GM23338 (cell line): ENCODE measurements at regions not wholly inside any gene's neighbourhood (a gene's known extent, or its start where the extent isn't known, plus 50 kb on each side); places are given as distances from the start of the nearest gene placed in this dataset.

Experiments
- ATAC-seq: fragments of 200-7000 bp; cut with Tn5 transposase; 3 replicates; pipeline ENCODE4 v1.9.1; 2020
- DNase-seq: peaks from one replicate; pipeline ENCODE4 v3.0.0-alpha.2; 2015; ENCODE audit warnings: low spot score
- H2AFZ ChIP-seq: fragments of 200-600 bp; sonication (generic); 2 replicates; pipeline ENCODE4 v1.8.0; 2016; ENCODE audit warnings: antibody characterized with exemption, mild to moderate bottlenecking, moderate library complexity
- H3F3A ChIP-seq: fragments of 200-600 bp; sonication (generic); replicated peaks from 2 replicates; pipeline ENCODE4 v1.8.0; 2017; ENCODE audit warnings: antibody characterized with exemption, mixed run types, low read depth
- H3K27ac ChIP-seq: fragments of 200-600 bp; sonication (generic); 2 replicates; pipeline ENCODE4 v1.6.1; 2016; ENCODE audit warnings: low read depth
- H3K27me3 ChIP-seq: fragments of 200-600 bp; sonication (generic); 2 replicates; pipeline ENCODE4 v1.8.0; 2016; ENCODE audit warnings: mild to moderate bottlenecking, mixed run types, moderate library complexity; ENCODE audit not compliant: insufficient read depth
- H3K36me3 ChIP-seq: fragments of 200-600 bp; sonication (generic); 2 replicates; pipeline ENCODE4 v1.8.0; 2016; ENCODE audit warnings: mild to moderate bottlenecking; ENCODE audit not compliant: insufficient read depth
- H3K4me1 ChIP-seq: fragments of 200-600 bp; sonication (generic); 2 replicates; pipeline ENCODE4 v1.8.0; 2016; ENCODE audit warnings: mild to moderate bottlenecking, moderate library complexity; ENCODE audit not compliant: insufficient read depth
- H3K4me2 ChIP-seq: fragments of 200-600 bp; sonication (generic); 2 replicates; pipeline ENCODE4 v1.7.1; 2017; ENCODE audit warnings: mixed run types
- H3K4me3 ChIP-seq: fragments of 200-600 bp; sonication (generic); 2 replicates; pipeline ENCODE4 v1.6.1; 2016; ENCODE audit warnings: mixed run types
- H3K79me2 ChIP-seq: fragments of 200-600 bp; sonication (generic); replicated peaks from 2 replicates; pipeline ENCODE4 v1.8.0; 2017; ENCODE audit warnings: mild to moderate bottlenecking; ENCODE audit not compliant: insufficient read depth
- H3K9me2 ChIP-seq: fragments of 200-600 bp; sonication (generic); 2 replicates; pipeline ENCODE4 v1.8.0; 2017; ENCODE audit not compliant: insufficient read depth
- H4K20me1 ChIP-seq: fragments of 200-600 bp; sonication (generic); replicated peaks from 2 replicates; pipeline ENCODE4 v1.8.0; 2017; ENCODE audit warnings: mild to moderate bottlenecking; ENCODE audit not compliant: insufficient read depth
- H3K27ac Mint-ChIP-seq: 2 replicates; pipeline ENCODE4 v1.8.0; 2020; ENCODE audit warnings: inconsistent platforms, mild to moderate bottlenecking, moderate library complexity, mixed read lengths
- H3K27me3 Mint-ChIP-seq: 3 replicates; pipeline ENCODE4 v1.8.0; 2022; ENCODE audit warnings: low read depth, mild to moderate bottlenecking, moderate library complexity, mixed read lengths, inconsistent platforms; ENCODE audit not compliant: insufficient read depth, poor library complexity
- H3K36me3 Mint-ChIP-seq: 3 replicates; pipeline ENCODE4 v1.8.0; 2021; ENCODE audit warnings: low read depth, mild to moderate bottlenecking, inconsistent platforms, moderate library complexity, mixed read lengths
- H3K4me1 Mint-ChIP-seq: 3 replicates; pipeline ENCODE4 v1.8.0; 2020; ENCODE audit warnings: mild to moderate bottlenecking, inconsistent platforms, mixed read lengths
- H3K4me3 Mint-ChIP-seq: 3 replicates; pipeline ENCODE4 v1.8.0; 2021; ENCODE audit warnings: moderate library complexity, mild to moderate bottlenecking, inconsistent platforms, mixed read lengths
- H3K9me3 Mint-ChIP-seq: 3 replicates; pipeline ENCODE4 v1.8.0; 2020; ENCODE audit warnings: moderate library complexity, mild to moderate bottlenecking, inconsistent platforms, mixed read lengths
- CREB1 ChIP-seq: fragments of 250-450 bp; sonication (Bioruptor Pico); IDR thresholded peaks from 2 replicates; pipeline ENCODE4 v1.5.0; 2020; ENCODE audit warnings: low read depth, mild to moderate bottlenecking, moderate library complexity
- EZH2 ChIP-seq: fragments of 200-600 bp; sonication (generic); IDR thresholded peaks from one replicate; pipeline ENCODE4 v1.8.0; 2017; ENCODE audit warnings: antibody characterized with exemption, mild to moderate bottlenecking, low read depth; ENCODE audit not compliant: unreplicated experiment
- EZH2phosphoT487 ChIP-seq: fragments of 200-600 bp; sonication (generic); IDR thresholded peaks from one replicate; pipeline ENCODE4 v1.8.1; 2018; ENCODE audit warnings: antibody characterized with exemption; ENCODE audit not compliant: unreplicated experiment
- NANOG ChIP-seq: IDR thresholded peaks from 2 replicates; pipeline ENCODE4 v1.6.1; 2016; ENCODE audit warnings: antibody characterized with exemption, borderline replicate concordance
- POLR2AphosphoS5 ChIP-seq: IDR thresholded peaks from 2 replicates; pipeline ENCODE4 v1.6.1; 2016; ENCODE audit warnings: antibody characterized with exemption, low read depth
- STAT1 ChIP-seq: IDR thresholded peaks from one replicate; pipeline ENCODE4 v1.6.1; 2016; ENCODE audit warnings: antibody characterized with exemption; ENCODE audit not compliant: unreplicated experiment
- ZNF331 ChIP-seq: fragments of 250-450 bp; sonication (Bioruptor Pico); IDR thresholded peaks from 2 replicates; pipeline ENCODE4 v1.5.0; 2020; ENCODE audit warnings: low read depth, mild to moderate bottlenecking, moderate library complexity
- TF ChIP-seq, protein P1 (sequence below), 2 experiments: fragments of 200-600 bp in 1 of 2; sonication (generic) in 1 of 2; conservative IDR thresholded peaks; 2 replicates each; pipeline versions ENCODE4 v1.5.1 to v1.6.1; 2016 to 2017; ENCODE audit warnings: antibody characterized with exemption in 2 of 2, low read depth in 2 of 2, mild to moderate bottlenecking in 2 of 2, moderate library complexity in 1 of 2
- TF ChIP-seq, protein P2 (sequence below): IDR thresholded peaks from 2 replicates; pipeline ENCODE4 v1.6.1; 2016; ENCODE audit warnings: antibody characterized with exemption

DNA sequence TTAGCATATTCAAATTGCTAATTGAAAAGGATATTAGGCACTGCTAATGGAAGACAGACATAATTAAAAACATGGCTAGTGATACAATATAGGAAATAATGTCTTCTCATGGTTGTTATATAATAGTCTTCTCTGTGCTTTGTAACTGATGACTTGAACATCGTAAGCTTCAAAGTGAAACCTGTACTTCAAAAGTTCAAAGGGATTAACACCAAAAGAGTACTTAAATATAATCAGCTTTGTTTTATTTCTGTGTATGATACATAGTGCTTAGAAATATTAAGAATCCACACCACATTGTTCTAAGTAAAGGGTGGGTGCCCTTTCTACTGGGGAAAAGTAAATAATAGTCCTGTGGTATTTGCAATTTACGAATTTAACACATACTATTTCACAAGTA is 75.4 kb upstream of the ITGA1 start:
- Histone ChIP-seq H3K4me2 (no peak overlapping the region), H3K27me3 (no peaks in the 10 kb centered on the region), H3F3A (no peaks in the 10 kb centered on the region), H3K79me2 (no peaks in the 10 kb centered on the region), H2AFZ (no peak overlapping the region), H3K4me3 (no peak overlapping the region), H4K20me1 (no peaks in the 10 kb centered on the region), H3K36me3 (no peaks in the 10 kb centered on the region), H3K4me1 (no peaks in the 10 kb centered on the region), H3K9me2 (no peaks in the 10 kb centered on the region), H3K27ac (no peak overlapping the region)
- ATAC-seq, result no peak
- no peak overlapping the region for H3K27ac Mint-ChIP-seq
- H3K36me3 Mint-ChIP-seq, result no peaks in the 10 kb centered on the region
- no peak for DNase-seq
- H3K4me3 Mint-ChIP-seq, result no peak overlapping the region
- TF ChIP-seq STAT1, result no peak
- TF ChIP-seq EZH2, result no peak
- TF ChIP-seq POLR2AphosphoS5, result no peak
- no peak for TF ChIP-seq EZH2phosphoT487
- TF ChIP-seq, protein P1, sequence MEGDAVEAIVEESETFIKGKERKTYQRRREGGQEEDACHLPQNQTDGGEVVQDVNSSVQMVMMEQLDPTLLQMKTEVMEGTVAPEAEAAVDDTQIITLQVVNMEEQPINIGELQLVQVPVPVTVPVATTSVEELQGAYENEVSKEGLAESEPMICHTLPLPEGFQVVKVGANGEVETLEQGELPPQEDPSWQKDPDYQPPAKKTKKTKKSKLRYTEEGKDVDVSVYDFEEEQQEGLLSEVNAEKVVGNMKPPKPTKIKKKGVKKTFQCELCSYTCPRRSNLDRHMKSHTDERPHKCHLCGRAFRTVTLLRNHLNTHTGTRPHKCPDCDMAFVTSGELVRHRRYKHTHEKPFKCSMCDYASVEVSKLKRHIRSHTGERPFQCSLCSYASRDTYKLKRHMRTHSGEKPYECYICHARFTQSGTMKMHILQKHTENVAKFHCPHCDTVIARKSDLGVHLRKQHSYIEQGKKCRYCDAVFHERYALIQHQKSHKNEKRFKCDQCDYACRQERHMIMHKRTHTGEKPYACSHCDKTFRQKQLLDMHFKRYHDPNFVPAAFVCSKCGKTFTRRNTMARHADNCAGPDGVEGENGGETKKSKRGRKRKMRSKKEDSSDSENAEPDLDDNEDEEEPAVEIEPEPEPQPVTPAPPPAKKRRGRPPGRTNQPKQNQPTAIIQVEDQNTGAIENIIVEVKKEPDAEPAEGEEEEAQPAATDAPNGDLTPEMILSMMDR (conservative IDR thresholded peaks at IDR 0.05; ENCODE audit: low read depth in 2 of 2), result no peak
- no peak for TF ChIP-seq ZNF331 (CRISPR knock-in tag)
- TF ChIP-seq, protein P2, sequence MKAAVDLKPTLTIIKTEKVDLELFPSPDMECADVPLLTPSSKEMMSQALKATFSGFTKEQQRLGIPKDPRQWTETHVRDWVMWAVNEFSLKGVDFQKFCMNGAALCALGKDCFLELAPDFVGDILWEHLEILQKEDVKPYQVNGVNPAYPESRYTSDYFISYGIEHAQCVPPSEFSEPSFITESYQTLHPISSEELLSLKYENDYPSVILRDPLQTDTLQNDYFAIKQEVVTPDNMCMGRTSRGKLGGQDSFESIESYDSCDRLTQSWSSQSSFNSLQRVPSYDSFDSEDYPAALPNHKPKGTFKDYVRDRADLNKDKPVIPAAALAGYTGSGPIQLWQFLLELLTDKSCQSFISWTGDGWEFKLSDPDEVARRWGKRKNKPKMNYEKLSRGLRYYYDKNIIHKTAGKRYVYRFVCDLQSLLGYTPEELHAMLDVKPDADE, result no peak
- peaks cover 4% of the 10 kb centered on the region; the same call in 1 of the 3 replicates for H3K9me3 Mint-ChIP-seq
- H3K4me1 Mint-ChIP-seq, result no peaks in the 10 kb centered on the region
- H3K27me3 Mint-ChIP-seq, result peaks cover 3% of the 10 kb centered on the region

DNA sequence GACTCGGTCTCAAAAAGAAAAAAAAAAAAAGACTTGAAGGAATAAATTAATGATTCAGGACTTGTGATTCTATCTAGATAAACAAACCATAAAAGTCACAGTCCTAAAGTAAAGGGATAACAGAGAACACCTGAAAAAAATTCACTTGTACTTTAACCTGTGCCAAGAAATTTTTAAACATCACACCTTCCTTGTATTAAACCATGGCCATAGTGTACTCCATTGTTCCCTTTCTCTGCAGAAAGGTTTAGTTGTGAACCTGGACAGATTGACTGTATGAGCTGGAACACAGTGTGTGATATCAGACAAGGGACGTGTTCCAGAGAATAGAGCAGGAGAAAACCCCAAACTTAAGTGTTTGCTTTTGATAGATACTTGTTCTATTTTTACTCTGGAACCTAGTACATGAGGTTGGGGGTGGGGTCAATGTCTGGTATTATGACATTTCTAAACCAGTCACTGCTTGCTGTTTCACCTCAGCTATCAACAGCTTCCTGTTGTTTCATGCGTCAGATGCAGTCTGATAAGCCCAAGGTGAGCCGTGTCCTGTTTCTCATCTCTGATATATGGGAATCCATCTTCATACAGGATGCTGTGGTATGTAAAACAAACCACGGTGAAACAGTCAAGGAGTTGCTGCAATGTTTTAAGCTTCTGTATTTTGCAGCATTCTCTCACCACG is 62.5 kb upstream of the ITGA1 start:
- Histone ChIP-seq H3K36me3 (no peaks in the 10 kb centered on the region), H3K4me1 (no peaks in the 10 kb centered on the region), H4K20me1 (no peaks in the 10 kb centered on the region), H3K4me3 (no peak overlapping the region), H2AFZ (peak overlapping the region; percentile 59; the same call in 1 of the 2 replicates), H3K9me2 (no peaks in the 10 kb centered on the region), H3K79me2 (no peaks in the 10 kb centered on the region), H3K4me2 (no peak overlapping the region), H3K27me3 (no peaks in the 10 kb centered on the region), H3F3A (no peaks in the 10 kb centered on the region), H3K27ac (no peak overlapping the region)
- Mint-ChIP-seq H3K9me3 (peaks cover 2% of the 10 kb centered on the region; the same call in 2 of the 3 replicates), H3K27me3 (no peaks in the 10 kb centered on the region), H3K4me1 (0 out of 3 replicates have a peak, but pooled peaks cover 3% of the 10 kb centered on the region), H3K4me3 (no peak overlapping the region), H3K27ac (no peak overlapping the region), H3K36me3 (peaks cover 2% of the 10 kb centered on the region; the same call in 2 of the 3 replicates)
- DNase-seq, result no peak
- ATAC-seq, result no peak
- TF ChIP-seq, protein P2, result no peak
- TF ChIP-seq, protein P1 (conservative IDR thresholded peaks at IDR 0.05; ENCODE audit: low read depth in 2 of 2), result no peak
- TF ChIP-seq CREB1 (CRISPR knock-in tag), result no peak
- no peak for TF ChIP-seq ZNF331 (CRISPR knock-in tag)
- TF ChIP-seq NANOG, result no peak
